ENCODE measurements at regions not wholly inside any gene's neighbourhood (a gene's known extent, or its start where the extent isn't known, plus 50 kb on each side); places are given as distances from the start of the nearest gene placed in this dataset.
A peak's percentile ranks its signal among the peaks of the same experiment; 100 is the strongest.
"Not testable (repeated sequence)": the region's sequence is repeated elsewhere in the genome, so short reads cannot be mapped to it uniquely, and the experiment has no call there.

DNA sequence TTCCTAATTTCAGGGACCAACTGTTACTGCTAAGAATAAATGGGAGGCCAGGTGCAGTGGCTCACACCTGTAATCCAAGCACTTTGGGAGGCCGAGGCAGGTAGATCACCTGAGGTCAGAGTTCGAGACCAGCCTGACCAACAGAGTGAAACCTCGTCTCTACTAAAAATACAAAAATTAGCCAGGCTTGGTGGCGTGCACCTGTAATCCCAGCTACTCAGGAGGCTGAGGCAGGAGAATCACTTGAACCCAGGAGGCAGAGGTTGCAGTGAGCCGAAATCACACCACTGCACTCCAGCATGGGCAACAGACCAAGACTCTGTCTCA is 95.6 kb upstream of the CHD2 start:
- DNase-seq (ENCODE audit: low read depth in 2 of 2), result not testable (repeated sequence)

DNA sequence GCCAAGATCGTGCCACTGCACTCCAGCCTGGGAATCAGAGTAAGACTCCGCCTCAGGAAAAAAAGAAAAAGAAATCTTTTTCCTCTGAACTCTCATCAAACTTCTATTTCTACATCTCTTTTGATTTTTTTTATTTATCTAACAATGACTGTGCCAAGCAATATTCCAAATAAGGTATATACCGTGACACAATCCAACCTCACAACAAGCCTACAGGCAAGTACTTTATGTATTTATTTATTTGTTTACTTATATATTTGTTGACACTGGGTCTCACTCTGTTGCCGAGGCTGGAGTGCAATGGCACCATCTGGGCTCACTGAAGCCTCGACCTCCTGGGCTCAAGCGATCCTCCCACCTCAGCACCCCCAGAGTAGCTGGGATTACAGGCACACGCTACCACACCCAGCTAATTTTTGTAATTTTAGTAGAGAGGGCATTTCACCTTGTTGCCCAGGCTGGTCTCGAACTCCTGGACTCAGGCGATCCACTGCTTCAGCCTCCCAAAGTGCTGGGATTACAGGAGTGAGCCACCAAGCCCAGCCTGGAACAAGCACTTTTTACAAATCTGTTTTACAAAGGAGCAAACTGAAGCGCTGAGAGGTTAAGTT is 94.9 kb upstream of the CHD2 start:
- DNase-seq (ENCODE audit: low read depth in 2 of 2), result no peak

DNA sequence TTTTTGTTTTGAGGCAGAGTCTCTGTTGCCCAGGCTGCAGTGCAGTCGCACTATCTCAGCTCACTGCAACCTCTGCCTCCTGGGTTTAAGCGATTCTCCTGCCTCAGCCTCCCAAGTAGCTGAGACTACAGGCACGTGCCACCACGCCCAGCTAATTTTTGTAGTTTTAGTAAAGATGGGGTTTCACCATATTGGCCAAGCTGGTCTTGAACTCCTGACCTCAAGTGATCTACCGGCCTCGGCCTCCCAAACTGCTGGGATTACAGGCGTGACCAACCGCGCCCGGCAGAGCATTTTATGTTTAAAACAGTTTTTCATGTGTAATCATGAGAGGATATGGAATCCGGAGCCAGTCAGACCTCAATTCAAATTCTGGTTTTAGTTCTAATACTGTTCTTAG is 94.0 kb upstream of the CHD2 start:
- DNase-seq (ENCODE audit: low read depth in 2 of 2), result not testable (repeated sequence)

DNA sequence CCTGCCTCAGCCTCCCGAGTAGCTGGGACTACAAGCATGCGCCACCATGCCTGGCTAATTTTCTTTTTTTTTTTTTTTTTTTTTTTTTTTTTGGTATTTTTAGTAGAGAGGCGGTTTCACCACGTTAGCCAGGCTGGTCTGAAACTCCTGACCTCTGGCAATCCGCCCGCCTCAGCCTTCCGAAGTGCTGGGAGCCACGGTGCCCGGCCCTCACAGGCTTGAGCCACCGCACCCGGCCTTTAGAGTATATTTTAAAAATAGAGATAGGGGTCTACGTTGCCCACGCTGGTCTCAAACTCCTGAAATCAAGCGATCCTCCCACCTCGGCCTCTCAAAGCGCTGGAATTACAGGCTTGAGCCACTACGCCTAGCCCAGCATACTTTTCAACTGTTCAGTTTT is 93.4 kb upstream of the CHD2 start:
- no peak for DNase-seq (ENCODE audit: low read depth in 2 of 2)

DNA sequence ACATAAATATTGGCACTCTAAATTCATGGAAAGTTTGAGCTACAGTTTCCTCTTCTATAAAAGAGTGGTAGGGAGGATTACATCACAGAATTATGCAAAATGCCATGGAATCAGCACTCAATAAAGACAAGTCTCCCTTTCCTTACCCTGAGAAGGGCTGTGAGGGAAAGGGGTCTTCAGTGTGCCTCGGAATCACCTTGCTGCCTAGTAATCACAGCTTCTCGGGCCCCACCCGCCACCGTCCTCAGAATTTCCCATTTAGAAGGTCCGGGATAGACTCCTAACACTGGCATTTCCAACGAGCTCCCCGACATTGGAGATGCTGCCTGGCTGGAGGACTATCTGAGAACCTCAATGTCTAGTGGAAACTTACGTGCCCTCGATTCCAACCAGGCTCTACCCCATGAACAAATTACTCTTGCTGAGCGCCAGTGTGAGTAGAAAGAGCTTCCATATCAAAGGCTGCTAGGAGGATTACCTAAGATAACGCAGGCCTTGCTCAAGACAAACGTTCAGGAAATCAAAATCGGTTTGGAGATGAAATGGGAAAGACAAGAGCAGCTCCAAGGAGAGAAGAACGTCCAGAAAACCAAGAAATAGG is 92.1 kb upstream of the CHD2 start:
- no peak for DNase-seq (ENCODE audit: low read depth in 2 of 2)

DNA sequence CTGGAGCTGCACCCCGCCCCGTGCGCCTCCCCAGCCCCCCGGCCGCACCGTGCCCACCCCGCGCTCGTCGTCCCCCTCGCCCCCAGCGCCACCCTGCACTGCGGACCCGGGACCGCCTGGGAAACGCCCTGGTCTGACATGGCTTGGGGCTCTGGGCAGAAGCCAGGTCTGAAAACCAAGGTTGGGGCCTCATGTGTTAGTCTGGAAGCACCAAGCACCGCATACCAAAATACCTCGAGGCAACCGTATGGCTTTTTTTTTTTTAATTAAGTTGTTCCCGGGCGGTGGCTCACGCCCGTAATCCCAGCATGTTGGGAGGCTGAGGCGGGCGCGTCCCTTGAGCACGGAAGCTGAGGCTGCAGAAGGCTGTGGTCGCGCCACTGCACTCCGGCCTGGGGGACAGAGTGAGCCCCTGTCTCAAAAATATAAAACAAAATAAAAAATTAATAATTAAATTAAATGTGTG is 91.5 kb upstream of the CHD2 start:
- no peak for DNase-seq (ENCODE audit: low read depth in 2 of 2)

DNA sequence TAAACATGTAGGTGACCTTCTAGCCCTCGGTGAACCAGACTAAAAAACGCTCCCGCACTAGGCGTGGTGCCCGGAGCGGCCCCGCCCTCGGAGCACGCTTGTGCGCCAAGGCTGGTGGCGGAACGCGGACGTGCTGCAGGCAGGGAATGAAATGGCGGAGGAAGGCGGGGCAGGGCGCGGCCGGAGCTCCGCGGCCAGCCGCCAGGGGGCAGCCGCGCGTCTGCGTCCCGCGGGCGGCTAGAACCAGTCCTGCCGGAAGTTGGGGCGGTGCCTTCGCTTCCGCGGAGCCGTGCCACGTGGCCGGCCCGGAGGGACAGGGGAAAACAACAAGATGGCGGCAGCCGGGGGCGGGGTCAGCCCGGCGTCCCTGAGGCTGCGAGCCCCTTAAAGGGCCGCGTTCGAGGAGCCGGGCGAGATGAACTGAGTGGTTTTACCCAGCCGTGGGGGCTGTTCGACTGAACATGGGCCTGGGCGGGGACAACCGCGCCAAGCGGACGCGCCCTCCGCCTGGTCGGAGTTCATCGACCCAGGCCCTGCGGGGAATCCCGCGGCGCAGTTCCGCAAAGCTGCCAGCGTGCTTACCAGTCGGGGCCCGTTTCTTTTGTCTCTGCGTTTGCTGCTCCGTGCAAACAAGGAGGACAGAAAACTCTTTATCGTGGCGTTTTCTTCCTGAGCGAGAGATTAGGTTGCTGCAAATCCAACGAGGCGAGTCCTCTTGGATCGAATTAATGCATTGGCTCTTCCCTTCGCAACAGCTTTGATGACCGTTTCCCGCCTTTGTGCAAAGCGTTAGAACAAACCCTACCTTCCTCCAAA is 90.9 kb upstream of the CHD2 start:
- DNase-seq (ENCODE audit: low read depth in 2 of 2), result peak; percentile 96 to 97

DNA sequence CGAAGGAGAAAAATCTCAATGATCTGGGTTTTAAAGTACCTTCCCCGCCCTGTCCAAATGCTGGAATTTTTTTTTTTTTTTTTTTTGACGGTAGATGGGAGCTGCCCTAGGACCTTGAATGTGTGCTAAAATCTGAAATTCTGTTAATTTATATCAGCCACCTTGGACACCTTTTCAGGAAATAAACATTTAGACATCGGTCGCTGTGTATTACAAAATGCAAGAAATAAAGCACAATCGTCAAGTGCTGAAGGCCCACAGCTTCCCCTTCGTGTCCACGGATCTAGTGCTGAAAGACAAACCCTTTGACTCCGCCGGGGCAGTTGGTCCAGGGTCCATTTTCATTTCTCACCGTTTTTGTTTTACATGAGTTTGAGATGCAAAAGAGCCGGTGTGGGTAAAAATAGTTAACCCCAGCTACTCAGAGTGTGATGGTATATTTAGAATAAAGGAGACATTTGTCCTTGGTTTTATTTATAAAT is 90.2 kb upstream of the CHD2 start:
- DNase-seq (ENCODE audit: low read depth in 2 of 2), result no peak

DNA sequence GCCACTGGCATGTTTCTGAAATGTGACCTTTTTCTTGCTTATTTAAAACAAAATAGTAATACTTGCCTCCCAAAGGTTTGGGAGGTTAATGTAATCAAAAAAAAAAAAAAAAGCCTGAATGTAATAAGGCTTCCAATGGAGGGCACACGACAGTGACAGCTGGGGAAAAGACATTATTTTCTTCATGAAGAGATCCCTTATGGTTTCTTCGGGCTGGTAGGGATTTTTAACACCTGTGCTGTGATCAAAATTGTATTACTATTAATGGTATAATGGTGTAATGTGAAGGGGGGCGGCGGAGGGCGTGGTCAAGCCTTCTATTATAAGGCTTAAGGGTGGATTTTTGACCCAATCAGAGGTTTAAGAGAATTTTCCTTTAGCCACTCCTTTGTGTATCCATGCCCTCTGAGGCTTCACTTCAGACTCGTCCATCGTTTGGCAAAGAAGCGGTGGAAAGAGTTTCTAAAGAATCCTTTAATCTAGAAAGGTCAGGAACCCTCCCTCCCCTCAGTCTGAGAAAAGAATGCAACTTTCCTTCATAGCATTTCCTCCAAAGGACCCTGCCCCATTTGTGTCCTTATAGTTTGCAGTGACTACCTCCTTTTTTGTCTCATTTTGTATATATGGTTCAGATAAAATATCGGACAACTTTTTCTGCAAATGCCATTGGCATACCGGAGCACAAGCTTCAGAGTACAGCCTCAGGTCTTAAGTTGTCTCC is 89.5 kb upstream of the CHD2 start:
- DNase-seq (ENCODE audit: low read depth in 2 of 2), result no peak

DNA sequence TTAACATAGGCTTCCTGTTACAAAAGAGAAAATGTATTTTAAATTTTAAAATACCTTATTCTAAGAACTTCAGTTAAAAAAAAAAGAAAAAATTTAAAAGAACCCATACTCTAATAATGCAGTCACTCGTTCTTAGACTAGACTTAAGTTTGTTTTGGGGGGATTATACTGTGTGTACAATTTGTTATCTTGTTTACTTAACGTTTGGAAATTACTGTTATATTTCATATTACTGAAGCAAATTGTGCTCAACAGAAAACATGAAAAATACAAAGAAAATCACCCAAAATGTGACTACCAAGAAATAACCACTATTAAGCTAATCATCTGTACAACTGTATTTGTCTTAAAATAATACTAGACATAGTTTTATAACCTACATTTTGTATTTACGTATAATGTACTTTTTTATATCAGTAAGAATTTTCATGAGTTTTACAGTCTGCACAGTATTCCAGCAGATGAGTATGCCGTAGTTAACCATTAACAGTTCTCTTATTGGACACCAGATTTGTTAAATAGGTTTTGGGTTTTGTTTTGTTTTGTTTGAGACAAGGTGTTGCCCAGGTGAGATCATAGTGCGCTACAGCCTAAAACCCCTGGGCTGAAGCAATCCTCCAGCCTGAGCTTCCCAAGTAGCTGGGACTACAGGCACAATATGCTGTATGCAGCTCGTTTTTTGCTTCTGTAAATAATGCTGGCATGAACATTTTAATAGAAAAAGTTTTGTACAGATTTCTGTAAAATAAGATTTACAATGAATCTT is 88.8 kb upstream of the CHD2 start:
- DNase-seq (ENCODE audit: low read depth in 2 of 2), result no peak

DNA sequence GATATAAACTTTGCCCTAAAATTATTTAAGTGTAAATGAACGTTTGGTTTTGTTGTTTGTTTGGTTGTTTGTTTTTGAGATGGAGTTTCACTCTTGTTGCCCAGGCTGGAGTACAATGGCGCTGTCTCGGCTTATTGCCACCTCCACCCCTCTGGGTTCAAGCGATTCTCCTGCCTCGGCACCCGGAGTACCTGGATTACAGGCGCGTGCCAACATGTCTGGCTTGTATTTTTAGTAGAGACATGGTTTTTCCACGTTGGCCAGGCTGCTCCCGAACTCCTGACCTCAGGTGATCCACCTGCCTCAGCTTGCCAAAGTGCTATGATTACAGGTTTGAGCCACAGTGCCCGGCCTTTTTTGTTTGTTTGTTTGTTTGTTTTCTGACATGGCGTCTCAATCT is 87.9 kb upstream of the CHD2 start:
- DNase-seq (ENCODE audit: low read depth in 2 of 2), result no peak

DNA sequence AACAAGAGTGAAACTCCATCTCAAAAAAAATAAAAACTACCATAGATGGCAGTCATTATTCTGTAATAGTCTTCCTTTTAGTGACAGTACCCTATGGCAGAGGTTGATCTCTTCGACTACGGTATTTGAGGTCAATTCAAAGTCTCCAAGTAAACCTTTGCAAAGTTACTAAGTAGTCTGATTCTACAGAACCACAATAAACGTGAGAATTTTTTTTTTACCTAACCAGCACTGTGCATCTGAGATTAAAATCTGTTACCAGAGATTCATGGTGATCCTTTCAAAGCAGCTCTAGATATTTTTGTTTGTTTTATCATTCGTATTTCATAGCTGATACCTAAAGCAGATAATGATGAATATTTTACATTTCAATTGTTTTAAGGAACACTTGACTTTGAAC is 86.6 kb upstream of the CHD2 start:
- DNase-seq (ENCODE audit: low read depth in 2 of 2), result no peak

DNA sequence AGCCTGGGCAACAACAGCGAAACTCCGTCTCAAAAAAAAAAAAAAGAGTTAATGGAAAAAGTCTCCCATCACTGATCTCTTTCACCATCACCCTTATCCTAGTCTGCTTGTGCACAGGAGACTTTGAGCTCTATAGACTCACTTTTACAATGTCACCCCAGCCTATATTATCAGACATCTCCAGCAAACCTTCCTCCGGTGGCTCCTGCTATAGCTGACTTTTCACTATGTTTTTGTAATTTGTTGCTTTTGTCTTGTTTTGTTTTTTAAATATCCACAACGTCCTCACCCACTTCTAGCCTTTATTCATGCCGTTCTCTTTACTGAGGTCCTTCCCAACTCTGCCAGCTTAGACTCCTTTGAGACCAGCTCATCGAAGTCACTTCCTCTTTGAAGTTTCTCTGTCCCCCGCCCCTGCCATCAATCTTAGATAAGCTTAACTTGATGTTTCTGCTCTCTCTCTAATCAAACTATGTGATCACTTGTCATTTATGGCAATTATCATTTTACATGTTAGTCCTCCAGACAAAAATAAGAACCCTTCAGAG is 82.7 kb upstream of the CHD2 start:
- no peak for DNase-seq (ENCODE audit: low read depth in 2 of 2)

DNA sequence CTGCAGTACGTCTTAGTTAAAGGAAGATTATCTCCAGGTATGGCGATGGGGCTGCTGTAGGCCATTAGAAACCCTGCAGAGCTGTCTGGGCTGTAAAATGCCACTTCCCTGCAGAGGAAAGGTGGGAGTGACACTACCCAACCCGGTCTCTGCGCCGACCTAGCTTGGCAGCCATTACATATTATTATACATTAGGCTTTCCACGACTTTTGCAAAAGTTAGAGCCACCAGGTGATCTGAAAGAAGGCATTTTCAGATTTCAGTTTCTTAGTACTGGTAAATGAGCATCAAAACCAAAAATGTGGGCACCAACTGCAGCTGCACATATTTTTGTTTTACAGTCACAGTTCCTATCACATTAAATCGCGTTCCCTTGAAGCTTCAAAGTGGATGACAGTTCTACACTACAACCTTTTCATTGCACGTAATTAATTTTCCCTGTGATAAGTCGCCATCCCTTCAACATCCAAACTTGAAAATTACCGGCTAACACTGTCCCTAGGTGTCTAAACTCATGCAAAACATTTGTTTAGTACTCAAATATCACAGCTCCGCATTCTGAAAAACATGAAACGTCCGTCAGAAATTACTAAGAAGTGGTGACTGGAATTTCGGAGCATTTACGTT is 81.4 kb upstream of the CHD2 start:
- no peak for DNase-seq (ENCODE audit: low read depth in 2 of 2)

DNA sequence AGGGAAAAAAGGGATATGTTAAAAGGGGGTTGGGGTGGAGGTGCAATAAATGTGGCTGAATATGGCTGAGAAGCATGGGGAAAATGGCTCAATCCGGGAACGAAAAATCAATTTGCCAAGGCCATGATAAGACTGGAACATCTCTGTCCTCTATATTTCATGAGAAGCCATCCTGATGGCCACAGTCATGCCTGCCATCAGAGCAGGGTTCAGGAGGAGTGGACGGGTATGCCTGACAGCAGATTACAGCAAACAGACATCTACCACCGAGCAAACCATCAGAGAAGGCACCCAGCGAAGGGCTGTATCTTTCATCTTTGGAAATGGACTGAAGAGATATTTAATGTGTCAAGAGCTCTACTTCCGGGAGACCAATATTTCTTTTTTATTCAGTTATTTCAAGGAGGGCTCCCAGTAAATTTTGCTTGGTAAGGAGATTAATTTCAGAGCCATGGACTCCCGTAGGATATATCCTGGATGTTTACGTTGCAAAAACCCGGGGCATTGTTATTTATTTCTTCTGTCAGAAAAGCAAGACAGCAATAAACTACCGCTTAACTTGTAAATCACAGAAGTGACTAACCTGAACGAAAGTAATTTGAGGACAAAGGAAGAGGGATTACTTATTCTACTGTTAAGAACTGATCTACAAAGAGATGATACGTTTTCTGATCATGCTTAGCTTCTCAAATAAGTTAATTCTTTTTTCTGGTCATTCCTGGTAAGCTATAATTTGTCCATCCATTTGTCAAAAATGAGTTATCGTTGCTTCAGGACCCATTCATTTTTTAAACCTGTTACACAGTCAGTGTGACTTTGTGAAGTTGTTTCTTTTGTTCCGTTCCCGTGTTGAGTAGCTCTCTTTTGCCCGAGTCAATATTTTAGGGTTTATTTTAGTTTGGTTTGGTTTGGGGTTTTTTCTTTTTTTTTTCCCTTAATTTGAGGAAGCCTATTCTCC is 80.6 kb upstream of the CHD2 start:
- DNase-seq (ENCODE audit: low read depth in 2 of 2), result no peak

DNA sequence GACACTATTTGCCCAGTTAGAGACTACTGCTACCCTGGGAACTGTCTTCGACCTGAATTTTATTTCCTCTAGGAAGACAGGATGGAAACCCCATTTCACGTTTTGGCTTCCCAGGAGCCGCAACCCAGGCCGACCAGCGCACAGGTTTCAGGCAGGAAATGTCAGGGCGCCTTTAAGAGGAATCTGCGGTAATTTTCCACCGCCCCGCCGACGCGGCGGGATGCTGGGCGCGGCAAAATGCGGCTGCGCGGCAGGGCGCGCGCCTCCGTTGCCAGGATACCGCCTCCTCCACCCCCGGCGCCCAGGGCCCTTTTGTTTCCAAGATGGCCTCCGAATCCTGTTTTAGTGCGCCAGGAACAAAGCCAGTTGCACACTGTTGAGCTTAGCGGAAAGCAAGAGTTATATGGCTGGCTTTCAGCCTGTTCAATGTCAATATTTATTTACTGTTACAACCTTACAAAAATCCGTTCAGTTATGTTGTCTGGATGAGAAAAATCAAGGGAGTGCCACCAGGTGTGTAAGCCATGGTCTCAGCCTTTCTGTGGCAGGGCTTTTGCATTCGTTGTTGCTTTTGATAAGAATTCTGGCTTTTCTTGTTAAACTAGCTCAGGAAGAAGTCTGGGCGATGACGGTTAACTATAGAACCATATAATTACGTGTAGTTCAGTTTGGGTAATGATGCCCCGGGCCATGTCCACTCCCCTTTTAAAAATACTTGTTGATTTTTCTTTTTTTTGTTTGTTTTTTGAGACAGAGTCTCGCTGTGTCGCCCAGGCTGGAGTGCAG is 79.7 kb upstream of the CHD2 start:
- DNase-seq (ENCODE audit: low read depth in 2 of 2), result peak; percentile 70 to 72

DNA sequence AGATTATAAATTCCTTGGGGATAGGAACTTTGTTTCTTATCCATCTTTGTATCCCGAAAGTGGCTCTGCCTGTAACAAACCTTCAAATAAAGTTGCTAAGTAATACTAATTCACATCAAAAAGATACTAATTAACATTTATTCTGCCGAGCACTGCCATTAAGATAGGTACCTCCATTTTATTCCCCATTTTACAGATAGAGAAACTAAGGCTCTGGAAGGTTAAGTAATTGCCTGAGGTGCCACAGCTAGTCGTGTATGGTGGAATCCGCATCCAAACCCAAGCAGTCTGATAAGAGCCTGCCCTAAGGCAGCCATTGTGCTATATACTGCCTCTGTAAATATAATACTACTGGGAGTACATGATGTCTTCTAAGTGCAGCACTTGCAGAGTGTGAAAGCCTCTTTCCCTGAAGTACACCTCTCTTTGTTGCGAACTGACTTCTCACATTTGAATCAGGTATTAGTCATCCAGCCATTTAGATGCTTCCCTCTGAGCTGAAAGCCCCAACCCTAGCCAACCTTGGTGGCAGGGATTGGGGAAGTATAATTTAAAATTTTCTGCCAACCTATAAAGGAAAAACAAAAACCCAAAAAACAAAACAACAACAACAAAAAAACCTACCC is 78.5 kb upstream of the CHD2 start:
- no peak for DNase-seq (ENCODE audit: low read depth in 2 of 2)

Measured in activated CD8-positive, alpha-beta memory T cell treated with anti-CD3 and anti-CD28 coated beads for 4 hours (primary cell).